Astrocyte (in vitro differentiated cells and primary cell): ENCODE measurements at regions not wholly inside any gene's neighbourhood (a gene's known extent, or its start where the extent isn't known, plus 50 kb on each side); places are given as distances from the start of the nearest gene placed in this dataset.

Experiments used
- DNase-seq: peaks from one replicate; pipeline ENCODE4 v3.0.0-alpha.2; 2010; ENCODE audit warnings: low read depth
- FAIRE-seq: peaks from 2 replicates; lab custom pipeline; 2011; peaks lifted over from hg19 to GRCh38; lab: Jason Lieb, UNC
- H2AFZ ChIP-seq: 2 replicates; pipeline ENCODE4 v1.6.0; 2012; ENCODE audit warnings: low read depth, low read length, inconsistent platforms
- H3K27ac ChIP-seq: 2 replicates; pipeline ENCODE4 v1.5.1; 2011; ENCODE audit warnings: low read depth, low read length, inconsistent platforms
- H3K27me3 ChIP-seq: 2 replicates; pipeline ENCODE4 v1.6.0; 2011; ENCODE audit warnings: low read length, inconsistent platforms; ENCODE audit not compliant: insufficient read depth
- H3K36me3 ChIP-seq: 2 replicates; pipeline ENCODE4 v1.5.1; 2011; ENCODE audit warnings: low read length, inconsistent platforms; ENCODE audit not compliant: insufficient read depth
- H3K4me1 ChIP-seq: 2 replicates; pipeline ENCODE4 v1.5.1; 2011; ENCODE audit warnings: low read length, inconsistent platforms; ENCODE audit not compliant: insufficient read depth
- H3K4me2 ChIP-seq: 2 replicates; pipeline ENCODE4 v1.6.0; 2012; ENCODE audit warnings: low read length, inconsistent platforms
- H3K4me3 ChIP-seq: 2 replicates; pipeline ENCODE4 v1.5.1; 2011; ENCODE audit warnings: low read depth, mild to moderate bottlenecking, low read length, inconsistent platforms; ENCODE audit not compliant: insufficient read depth
- H3K79me2 ChIP-seq: 2 replicates; pipeline ENCODE4 v1.6.0; 2012; ENCODE audit warnings: mild to moderate bottlenecking, low read length, inconsistent platforms; ENCODE audit not compliant: insufficient read depth
- H3K9ac ChIP-seq: 2 replicates; pipeline ENCODE4 v1.6.0; 2012; ENCODE audit warnings: mild to moderate bottlenecking, low read length, inconsistent platforms
- H3K9me3 ChIP-seq: 2 replicates; pipeline ENCODE4 v1.5.1; 2012; ENCODE audit warnings: low read depth, mild to moderate bottlenecking, low read length, inconsistent platforms; ENCODE audit not compliant: insufficient read depth
- H4K20me1 ChIP-seq: 2 replicates; pipeline ENCODE4 v1.6.0; 2012; ENCODE audit warnings: low read length, inconsistent platforms; ENCODE audit not compliant: insufficient read depth
- H3K27ac Mint-ChIP-seq: one replicate; pipeline ENCODE4 v1.8.0; 2021; ENCODE audit warnings: mild to moderate bottlenecking, mixed read lengths; ENCODE audit not compliant: unreplicated experiment
- H3K27me3 Mint-ChIP-seq: one replicate; pipeline ENCODE4 v1.8.0; 2021; ENCODE audit warnings: low read depth, mixed read lengths; ENCODE audit not compliant: unreplicated experiment
- H3K36me3 Mint-ChIP-seq: one replicate; pipeline ENCODE4 v1.8.0; 2021; ENCODE audit warnings: low read depth, mixed read lengths; ENCODE audit not compliant: unreplicated experiment
- H3K4me1 Mint-ChIP-seq: one replicate; pipeline ENCODE4 v1.8.0; 2021; ENCODE audit warnings: low read depth, mixed read lengths; ENCODE audit not compliant: unreplicated experiment
- H3K4me3 Mint-ChIP-seq: one replicate; pipeline ENCODE4 v1.8.0; 2021; ENCODE audit warnings: mild to moderate bottlenecking, moderate library complexity, mixed read lengths; ENCODE audit not compliant: unreplicated experiment
- H3K9me3 Mint-ChIP-seq: one replicate; pipeline ENCODE4 v1.8.0; 2021; ENCODE audit warnings: mild to moderate bottlenecking, mixed read lengths; ENCODE audit not compliant: unreplicated experiment
- CTCF ChIP-seq: IDR thresholded peaks from 2 replicates; pipeline ENCODE4 v1.5.1; 2011; ENCODE audit warnings: low read depth, mild to moderate bottlenecking, inconsistent platforms, low read length, moderate library complexity; ENCODE audit not compliant: insufficient read depth
- EZH2 ChIP-seq: IDR thresholded peaks from 2 replicates; pipeline ENCODE4 v1.6.1; 2012; ENCODE audit warnings: mild to moderate bottlenecking, low read length, inconsistent platforms; ENCODE audit not compliant: insufficient read depth

GRCh38 chr1:79304131-79304530, 297.6 kb upstream of the ADGRL4 start:
- H4K20me1 ChIP-seq, result no peaks in the 10 kb centered on the region
- H3K4me1 Mint-ChIP-seq, result no peaks in the 10 kb centered on the region
- no peaks in the 10 kb centered on the region for H3K9me3 Mint-ChIP-seq
- H3K4me2 ChIP-seq, result no peak overlapping the region
- no peak overlapping the region for H3K4me3 Mint-ChIP-seq
- no peak overlapping the region for H2AFZ ChIP-seq
- no peaks in the 10 kb centered on the region for H3K27me3 ChIP-seq
- H3K36me3 ChIP-seq, result no peaks in the 10 kb centered on the region
- no peaks in the 10 kb centered on the region for H3K79me2 ChIP-seq
- no peak overlapping the region for H3K27ac ChIP-seq
- FAIRE-seq, result peak; percentile 41
- H3K4me1 ChIP-seq, result no peaks in the 10 kb centered on the region
- no peaks in the 10 kb centered on the region for H3K36me3 Mint-ChIP-seq
- no peaks in the 10 kb centered on the region for H3K27me3 Mint-ChIP-seq
- H3K9me3 ChIP-seq, result no peaks in the 10 kb centered on the region
- H3K27ac Mint-ChIP-seq, result no peak overlapping the region
- no peak for DNase-seq
- TF ChIP-seq CTCF (no peak), EZH2 (no peak)
- no peak overlapping the region for H3K4me3 ChIP-seq
- H3K9ac ChIP-seq, result no peak overlapping the region

- H3K9ac ChIP-seq, result no peak overlapping the region
- H3K36me3 Mint-ChIP-seq, result no peaks in the 10 kb centered on the region
- no peak overlapping the region for H3K4me3 ChIP-seq
- no peak overlapping the region for H2AFZ ChIP-seq
- H3K36me3 ChIP-seq, result no peaks in the 10 kb centered on the region
- H3K4me3 Mint-ChIP-seq, result no peak overlapping the region
- H4K20me1 ChIP-seq, result no peaks in the 10 kb centered on the region
- no peaks in the 10 kb centered on the region for H3K27me3 ChIP-seq
- peak overlapping the region; percentile 14 for H3K27ac Mint-ChIP-seq
- H3K4me1 Mint-ChIP-seq, result no peaks in the 10 kb centered on the region
- DNase-seq (no peak), FAIRE-seq (no peak)
- no peak for TF ChIP-seq CTCF
- TF ChIP-seq EZH2, result no peak
- H3K4me1 ChIP-seq, result no peaks in the 10 kb centered on the region
- H3K27ac ChIP-seq, result no peak overlapping the region
- H3K9me3 ChIP-seq, result no peaks in the 10 kb centered on the region
- no peaks in the 10 kb centered on the region for H3K9me3 Mint-ChIP-seq
- H3K27me3 Mint-ChIP-seq, result no peaks in the 10 kb centered on the region
- H3K4me2 ChIP-seq, result no peak overlapping the region
- no peaks in the 10 kb centered on the region for H3K79me2 ChIP-seq
These were observed 296.5 kb upstream of the ADGRL4 start for GRCh38 chr1:79303040-79303439.

- DNase-seq, result no peak
- H3K27ac Mint-ChIP-seq, result no peak overlapping the region
- no peaks in the 10 kb centered on the region for H3K27me3 Mint-ChIP-seq
- H3K27me3 ChIP-seq, result no peaks in the 10 kb centered on the region
- no peaks in the 10 kb centered on the region for H3K9me3 ChIP-seq
- H3K27ac ChIP-seq, result no peak overlapping the region
- no peaks in the 10 kb centered on the region for H3K36me3 ChIP-seq
- TF ChIP-seq CTCF (no peak), EZH2 (no peak)
- no peaks in the 10 kb centered on the region for H3K79me2 ChIP-seq
- H3K9me3 Mint-ChIP-seq, result peaks cover 1% of the 10 kb centered on the region
- H3K4me1 ChIP-seq, result no peaks in the 10 kb centered on the region
- no peaks in the 10 kb centered on the region for H3K36me3 Mint-ChIP-seq
- no peaks in the 10 kb centered on the region for H4K20me1 ChIP-seq
- no peak overlapping the region for H3K4me3 ChIP-seq
- no peak overlapping the region for H3K4me3 Mint-ChIP-seq
- no peak overlapping the region for H3K9ac ChIP-seq
- H2AFZ ChIP-seq, result no peak overlapping the region
- H3K4me1 Mint-ChIP-seq, result no peaks in the 10 kb centered on the region
- H3K4me2 ChIP-seq, result no peak overlapping the region
- no peak for FAIRE-seq
These were observed 295.9 kb upstream of the ADGRL4 start for GRCh38 chr1:79302380-79302930.
